Activated naive CD4-positive, alpha-beta T cell (primary cell): ENCODE measurements at regions not wholly inside any gene's neighbourhood (a gene's known extent, or its start where the extent isn't known, plus 50 kb on each side); places are given as distances from the start of the nearest gene placed in this dataset.

Experiments used
- DNase-seq, 4 experiments: peaks; one replicate each; lab custom pipeline; 2025; lab: John Stamatoyannopoulos, UW

DNA sequence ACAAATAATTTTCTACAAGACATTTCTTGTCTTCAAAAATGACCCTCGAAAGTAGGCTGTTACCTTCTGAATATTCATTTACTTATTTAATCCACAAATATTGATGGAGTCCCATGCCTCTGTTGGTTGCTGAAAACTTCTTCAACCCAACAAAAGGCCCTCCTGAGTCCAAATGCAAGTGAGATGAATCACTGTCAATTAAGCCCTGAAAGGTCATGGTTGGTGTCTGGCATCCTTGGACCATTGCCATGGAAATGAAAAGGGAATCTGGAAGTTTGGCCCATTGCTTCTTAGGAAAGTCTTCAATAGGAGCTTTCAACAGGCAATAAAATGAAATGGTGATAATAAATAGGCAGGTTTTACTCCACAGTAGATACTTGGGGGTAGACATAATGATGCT is 364.7 kb upstream of the DYNLRB2 start:
- DNase-seq, result no peak

DNA sequence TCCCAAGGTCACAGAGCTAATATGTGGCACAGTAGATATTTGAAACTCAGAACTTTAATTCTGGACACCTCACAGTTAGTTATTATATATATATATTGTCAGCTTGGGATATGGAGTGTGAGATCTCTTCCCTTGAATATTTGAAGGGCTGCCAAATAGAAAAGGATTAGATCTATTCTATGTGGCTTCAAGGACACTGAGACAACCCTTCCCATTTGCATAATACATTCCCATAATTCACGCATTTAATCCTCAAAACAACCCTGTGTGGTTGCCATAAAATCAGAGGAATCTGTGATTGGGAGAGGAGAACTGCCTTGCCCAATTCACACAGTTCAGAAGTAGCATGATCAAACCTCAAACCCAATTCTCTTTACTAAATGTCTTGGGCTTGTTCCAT is 365.8 kb upstream of the DYNLRB2 start:
- DNase-seq, result no peak

DNA sequence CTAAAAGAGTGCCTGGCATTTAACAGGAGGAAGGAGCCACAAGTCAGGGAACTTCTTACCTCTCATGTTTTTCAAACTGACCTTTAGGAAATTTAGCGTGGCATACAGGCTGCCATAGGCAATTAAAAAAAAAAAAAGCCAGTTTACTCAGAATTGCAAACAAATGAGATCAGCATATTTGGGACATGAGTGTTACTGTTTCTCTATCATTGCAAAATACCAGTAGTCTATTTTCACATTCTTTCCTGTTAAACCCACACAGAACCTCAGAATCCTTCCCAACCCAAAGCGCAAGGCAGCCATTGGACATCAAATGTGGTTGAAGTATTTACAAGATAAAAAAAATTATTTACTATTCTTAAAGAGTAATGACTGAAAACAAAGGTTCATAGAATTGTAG is 366.4 kb upstream of the DYNLRB2 start:
- DNase-seq, result no peak

DNA sequence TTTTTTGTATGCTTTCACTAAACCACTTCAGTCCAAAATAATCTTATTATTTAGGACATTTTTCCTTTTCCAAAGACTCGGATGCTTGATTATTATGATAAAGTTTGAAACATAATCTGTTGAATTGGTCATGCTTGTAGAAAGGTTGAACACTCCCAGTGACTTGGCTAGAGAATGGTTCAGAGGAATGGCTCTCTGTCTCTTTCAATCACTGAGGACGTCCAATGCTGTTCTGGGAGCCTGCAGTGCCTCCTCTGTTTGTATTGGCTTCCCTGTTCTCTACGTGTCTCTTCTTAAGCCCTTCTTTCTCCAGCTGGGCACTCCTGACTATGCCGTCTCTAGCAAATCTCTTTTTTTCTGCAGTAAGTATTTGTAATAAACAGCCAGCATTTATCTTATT is 369.0 kb upstream of the DYNLRB2 start:
- no peak for DNase-seq

DNA sequence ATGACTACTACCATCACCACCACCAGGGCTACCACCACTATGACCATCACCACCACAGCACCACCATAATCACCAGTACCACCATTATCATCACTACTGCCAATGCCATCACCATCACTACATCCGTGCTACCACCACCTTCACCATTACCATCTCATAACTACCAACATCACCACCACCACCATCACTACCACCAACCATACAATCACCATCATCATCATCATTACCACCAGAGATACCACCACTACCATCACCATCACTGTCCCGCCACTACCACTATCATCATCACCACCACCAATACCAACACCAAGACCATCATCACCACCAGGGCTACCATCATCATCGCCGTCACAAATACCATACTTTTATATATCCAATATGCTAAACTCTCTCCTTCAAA is 369.6 kb upstream of the DYNLRB2 start:
- no peak for DNase-seq

DNA sequence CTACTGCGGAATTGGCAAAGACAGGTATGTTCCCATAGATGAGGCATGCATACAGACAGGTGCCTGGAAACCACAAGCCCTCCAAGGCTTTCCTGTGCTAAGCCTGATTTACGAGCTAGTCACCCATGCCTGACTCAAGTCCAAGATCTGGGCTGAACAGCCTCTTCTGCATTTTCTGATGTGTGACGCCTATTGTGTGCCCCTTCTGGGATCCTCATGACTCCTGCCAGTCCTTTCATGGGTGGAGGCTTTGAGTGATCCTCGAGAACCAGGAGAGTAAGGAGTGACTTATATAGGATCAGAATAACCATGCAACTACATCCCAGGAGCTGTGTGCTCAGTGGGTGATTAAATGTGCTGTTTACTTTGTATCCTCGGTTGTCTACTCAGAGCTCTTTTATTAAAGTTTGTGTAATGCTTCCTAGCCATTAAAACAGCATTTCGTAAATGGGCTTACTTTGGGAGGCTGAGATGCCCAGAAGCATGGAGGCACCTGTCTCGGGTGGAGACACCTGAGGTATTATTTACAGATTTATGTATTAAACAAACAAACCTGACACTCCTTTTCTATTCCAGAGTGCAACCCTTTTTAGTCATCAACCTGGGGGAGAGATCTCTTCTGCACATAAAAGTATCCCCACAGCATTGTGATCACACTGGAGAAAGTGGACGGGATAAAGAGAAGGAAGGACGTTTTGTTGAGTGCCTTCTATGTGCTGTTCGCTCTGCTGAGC is 373.0 kb upstream of the DYNLRB2 start:
- no peak for DNase-seq

DNA sequence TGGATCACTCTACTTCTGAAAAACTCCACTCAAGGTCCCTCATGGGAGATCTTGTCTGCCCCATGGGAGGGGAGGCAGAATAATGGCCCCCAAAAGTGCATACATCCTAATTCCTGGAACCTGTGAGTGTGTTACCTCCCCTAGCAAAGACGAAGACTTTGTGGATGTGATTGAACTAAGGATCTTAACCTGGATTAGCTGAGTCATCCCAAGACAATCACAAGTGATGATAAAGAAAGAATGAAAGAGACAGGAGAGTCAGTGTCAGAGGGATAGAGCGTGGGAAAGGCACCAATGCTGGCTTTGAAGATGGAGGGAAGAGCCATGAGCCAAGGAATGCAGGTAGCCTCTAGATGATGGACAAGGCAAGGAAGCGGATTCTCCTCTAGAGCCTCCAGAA is 374.7 kb upstream of the DYNLRB2 start:
- DNase-seq, result no peak

DNA sequence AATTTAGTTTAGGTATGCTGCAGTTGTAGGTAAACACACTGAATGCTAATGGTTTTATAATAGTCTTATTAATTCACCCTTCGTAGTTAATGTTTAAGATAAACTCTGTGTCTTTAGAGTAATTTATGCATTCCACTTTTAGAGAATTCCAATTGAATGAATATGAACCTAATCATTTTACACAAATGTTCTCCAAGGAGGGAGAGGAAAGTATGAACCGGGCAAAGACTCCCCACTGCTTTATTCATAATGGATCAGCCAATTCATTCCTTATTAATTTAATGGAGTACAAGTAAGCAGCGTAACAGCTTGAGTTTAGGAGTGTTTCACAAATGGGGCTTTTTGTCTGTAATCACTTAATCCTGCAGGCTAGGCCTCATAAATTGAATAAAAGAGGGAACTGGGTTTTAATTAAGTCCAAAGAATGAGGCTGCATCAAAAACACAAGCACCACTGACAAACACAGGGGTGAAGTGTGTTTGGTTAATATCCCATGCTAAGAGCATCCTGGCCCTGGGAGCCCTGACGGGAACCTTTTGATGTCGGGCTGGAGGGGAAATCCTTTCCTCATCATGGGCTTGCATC is 375.7 kb upstream of the DYNLRB2 start:
- no peak for DNase-seq

DNA sequence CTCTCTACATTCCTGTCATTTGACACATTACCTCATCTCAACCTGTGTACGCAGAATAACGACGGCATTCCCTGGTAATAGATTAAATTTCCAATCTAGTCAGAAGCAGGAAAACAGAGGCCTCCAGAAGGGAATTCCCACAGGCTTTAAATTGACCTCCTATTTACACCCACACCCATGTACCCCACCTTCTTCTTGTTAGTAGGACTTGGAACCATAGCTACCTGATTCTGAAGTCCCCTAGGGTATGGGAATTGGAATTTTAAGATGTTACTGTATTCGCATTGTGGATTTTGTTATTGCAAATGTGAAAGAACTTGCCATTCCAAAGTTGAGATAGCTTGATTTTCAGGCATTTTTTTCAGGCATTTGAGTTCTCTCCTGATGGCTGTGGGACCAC is 377.5 kb upstream of the DYNLRB2 start:
- DNase-seq, result no peak

DNA sequence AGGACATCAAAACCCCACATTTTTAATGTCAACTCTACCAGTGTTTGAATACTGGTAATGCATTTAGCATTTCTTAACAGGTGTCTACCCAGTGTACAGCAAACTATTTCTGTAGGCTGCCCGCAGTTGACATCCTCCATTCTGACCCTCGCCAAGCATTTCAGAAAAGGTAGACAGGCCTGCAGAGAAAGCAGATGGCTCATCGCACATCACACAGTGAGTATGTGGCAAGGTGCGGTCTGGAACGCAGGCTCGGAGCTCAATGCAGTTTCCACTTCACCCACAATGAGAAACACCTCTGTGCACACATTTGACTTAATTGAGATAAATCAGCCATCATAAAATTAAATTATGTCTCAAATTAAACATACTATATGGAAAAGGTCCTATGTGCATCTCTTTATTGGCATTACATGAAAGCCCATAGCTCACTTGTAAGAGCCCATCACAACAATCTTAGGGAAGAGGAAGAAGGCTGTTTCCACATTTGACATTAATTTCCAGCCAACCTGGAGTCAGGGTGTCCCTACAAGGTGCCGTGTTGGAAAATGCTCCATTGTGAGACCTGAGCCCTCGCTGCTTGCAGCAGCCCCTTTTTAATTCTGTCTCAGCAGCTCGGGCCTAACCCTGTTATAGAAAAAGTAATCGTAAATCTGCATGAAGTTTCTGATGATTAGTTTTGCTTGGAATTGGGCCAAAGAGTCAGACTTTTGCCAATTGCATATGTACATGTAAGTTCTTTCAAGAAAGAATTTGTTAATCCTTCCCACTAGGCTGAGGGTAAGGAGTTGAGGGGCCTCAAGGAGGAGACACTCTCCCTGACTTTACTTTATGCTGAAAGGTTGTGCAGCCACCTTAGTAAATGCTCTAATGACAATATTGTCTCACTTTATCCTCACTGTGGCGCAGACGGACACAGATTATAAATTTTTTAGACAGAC is 378.7 kb upstream of the DYNLRB2 start:
- no peak for DNase-seq

DNA sequence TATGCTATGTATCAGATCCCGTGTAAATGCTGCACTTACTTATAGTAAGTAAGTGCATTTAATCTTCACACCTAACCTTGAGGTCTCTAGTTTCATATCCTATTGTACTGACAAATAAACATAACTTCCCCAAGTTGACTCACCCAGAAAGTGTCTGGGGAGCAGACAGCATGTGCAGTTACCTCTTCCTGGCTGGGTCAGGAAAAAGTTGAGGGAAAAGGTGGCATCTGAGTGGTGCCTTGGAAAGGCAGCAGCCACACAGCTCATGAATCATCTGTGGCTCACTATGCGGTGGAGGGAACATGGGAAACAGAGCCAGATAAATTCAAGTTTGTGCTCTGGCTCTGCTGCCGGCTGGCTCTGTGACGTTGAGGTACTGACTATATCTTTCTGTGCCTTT is 382.0 kb upstream of the DYNLRB2 start:
- DNase-seq, result no peak

DNA sequence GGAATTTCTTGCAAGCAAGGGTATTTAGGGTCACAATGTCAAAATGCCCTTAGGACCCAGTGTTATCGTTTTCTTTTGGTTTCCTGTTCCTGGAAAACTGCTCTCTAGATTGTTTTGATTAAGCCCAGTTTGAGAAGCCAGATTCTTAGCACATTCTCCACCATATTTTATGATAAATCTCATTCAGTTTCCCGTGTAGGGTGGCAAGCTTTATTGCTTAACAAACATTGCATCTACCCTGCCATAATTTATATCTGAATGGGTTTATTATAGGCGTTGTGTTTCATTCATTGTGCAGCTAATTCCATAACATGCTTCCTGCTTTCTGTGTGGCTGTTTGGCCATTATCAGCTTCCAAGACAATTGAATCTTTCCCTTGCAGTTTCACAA is 389.1 kb upstream of the DYNLRB2 start:
- DNase-seq, result no peak

DNA sequence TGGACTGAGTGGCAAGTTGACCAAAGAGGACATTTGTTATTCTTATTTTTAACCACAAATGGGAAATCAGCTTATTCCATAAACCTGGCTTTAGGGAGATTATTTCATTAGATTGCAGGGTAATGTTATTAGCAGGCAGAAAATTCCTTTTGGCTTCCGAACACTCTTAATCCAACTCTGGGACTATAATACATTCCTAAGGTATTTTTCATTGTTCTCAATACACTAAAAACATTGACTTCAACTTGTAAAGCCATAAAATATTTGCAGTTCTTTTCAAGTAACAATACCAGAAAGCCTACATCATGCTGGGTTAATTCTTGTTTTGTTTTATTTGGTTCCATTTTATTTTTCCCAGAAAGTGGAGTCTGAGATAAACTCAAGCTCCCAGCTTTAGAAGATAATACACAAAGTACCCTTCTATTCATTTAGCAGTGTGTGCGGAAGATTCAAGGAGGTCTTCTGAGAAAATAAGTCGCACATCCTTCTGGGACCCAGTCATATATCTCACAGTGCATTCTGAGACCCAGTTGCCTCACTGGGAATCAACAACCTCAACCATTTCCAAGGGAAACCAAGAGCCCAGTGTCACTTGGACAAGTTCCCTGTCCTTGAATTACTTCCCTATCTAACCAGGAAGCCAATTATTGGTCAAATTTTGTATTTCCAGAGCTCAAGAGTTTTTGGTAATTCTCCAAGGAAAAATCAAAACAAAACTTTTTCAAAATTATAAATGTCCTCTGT is 389.6 kb upstream of the DYNLRB2 start:
- DNase-seq, result no peak

DNA sequence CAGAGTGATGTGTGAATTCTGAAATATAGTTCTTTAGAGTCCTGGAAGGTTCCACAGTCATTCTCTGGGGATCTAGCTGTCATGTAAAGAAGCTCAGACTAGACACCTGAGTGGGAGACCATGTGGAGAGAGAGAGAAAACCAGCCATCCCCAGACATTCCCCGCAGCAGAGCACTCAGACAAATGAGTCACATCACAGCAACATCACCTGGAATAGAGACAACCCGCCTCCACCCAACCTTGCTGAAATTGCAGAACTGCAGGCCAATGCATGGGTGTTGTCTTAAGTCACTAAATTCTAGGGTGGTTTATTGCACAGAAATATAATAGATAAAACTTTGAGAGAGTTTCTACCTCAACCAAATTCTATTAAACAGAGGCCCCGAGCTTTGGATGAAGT is 392.0 kb upstream of the DYNLRB2 start:
- DNase-seq, result no peak

DNA sequence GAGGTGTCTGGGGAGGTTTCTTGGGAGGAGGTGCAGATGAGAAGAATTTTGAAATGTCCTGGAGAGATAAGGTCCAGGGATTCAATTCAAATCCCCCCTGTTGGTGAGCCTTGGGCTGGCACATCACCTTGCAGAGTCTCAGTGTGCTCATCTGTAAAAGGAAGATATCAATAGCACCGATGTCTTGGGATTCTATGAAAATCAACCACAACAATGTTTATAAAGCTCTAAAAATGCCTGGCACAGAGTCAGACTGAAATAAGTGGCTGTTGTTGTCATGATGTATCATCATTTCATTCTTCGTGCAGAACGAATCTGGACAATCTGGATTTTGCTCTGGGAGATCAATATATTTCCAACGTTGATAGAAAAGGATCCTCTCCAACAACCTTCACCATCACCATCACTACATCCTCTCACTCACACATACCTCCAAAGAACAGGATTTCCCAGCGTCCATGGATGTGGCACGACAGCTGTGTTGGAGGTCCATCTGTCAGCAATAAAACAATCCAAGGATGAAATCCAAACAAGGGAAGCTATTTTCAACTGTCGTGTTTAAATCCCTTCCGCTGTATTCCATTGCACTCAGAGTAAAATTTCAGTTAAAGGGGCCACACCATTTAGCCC is 393.7 kb upstream of the DYNLRB2 start:
- DNase-seq, result no peak

DNA sequence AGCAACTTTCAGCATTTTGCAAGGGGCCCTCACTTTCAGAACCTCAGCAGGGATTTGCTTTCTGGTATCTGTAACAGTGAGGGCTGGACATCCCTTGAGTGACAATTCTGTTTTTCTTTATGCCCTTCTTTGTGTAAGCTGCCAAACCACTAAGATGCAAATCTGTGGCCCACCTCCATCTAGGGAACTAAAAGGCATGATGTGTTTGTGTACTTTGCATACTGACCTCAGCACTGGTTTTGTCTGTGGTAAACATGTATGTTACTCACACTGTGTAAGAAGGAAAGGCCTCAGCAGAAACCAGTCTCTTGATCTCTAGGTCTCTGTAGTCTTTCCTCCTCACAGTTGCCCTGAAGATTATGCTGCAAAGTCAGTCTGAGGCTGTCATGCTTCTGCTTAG is 396.6 kb upstream of the DYNLRB2 start:
- DNase-seq, result no peak

DNA sequence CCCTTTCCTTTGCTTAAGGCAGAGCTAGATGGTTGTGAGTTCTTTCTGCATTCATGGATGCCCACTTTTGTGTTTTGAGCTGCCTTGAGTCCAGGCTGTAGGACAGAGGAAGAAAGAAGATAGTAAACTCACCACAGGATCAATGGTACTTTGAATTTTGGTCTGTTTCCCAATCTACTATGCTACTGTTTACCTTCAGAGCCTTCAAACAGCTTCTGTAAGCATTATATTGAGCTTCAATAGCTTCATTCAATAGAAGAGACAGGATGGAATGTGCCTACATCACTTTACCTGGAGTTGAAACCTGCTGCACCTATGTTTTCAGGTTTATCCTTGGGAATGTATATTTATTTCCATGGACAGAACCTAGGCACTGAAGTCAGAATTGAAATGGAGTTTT is 397.9 kb upstream of the DYNLRB2 start:
- no peak for DNase-seq

DNA sequence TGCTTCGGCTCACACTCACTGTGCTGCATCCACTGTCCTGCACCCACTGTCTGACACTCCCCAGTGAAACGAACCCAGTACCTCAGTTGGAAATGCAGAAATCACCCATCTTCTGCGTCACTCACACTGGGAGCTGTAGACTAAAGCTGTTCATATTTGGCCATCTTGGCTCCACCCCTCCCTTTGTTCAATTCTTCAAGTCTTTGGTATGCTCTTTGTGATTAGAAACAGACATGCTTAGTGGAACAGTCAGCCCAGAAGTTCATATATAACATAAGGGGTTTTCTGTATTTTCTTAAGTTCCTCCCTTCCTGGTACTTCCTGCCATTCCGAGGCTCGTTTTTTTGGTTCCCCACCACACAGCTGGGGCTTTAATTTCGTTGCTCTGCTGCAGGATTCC is 398.5 kb upstream of the DYNLRB2 start:
- DNase-seq, result no peak

DNA sequence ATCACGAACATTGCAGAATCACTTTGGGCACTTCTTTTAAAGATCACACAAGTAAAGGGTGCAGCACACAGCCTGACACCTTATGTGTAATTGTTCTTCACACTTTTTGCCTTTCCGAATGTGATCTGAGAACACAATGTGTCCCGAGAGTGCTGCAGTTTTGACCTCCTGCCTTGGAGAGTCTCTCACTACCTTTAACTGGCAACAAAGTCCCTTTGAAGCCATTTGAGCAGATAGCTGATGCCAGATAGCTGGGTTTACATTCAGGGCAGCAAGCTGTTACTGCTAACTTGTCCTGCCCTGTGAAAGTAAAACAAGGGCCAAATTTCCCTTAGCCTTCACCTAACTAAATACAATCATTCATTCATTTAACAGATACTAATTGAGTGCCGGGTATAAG is 411.0 kb upstream of the DYNLRB2 start:
- DNase-seq, result no peak

DNA sequence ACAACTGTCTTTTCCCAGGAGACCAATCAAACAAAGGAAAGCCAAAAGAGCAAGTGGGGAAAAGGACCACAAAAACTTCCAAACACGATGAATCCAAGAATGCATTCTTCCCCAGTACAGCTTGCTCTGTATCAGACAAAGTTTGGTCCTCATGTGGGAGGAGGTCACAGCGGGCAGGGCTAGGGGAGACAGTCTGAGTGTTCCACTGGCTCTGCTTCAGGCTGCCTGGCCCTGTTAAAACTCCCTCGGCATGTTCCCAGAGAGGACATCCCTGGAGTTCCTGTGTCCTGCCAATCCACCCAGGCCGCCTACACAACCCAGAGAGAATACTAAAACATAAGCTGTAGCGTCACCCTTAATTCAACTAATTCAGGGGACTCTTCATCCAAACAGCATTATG is 415.1 kb upstream of the DYNLRB2 start:
- no peak for DNase-seq

DNA sequence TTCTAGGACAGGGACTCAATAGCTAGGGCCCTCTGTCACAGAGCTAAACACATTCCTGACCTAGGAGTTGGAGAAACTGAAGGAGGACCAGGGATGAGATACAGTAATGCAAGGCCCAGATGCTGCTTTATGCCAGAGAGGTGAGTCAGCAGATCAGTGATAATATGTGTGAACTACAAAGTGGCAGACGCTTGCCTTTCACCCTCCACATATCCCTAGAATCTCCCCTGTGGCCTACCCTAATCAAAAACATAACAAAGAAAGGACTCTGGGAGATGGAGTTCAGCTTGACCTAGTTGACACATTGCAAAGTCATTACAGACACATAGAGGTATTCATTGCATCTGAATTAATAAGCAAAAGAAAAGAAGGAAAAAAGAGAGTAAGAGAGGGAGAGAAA is 417.6 kb upstream of the DYNLRB2 start:
- DNase-seq, result no peak

DNA sequence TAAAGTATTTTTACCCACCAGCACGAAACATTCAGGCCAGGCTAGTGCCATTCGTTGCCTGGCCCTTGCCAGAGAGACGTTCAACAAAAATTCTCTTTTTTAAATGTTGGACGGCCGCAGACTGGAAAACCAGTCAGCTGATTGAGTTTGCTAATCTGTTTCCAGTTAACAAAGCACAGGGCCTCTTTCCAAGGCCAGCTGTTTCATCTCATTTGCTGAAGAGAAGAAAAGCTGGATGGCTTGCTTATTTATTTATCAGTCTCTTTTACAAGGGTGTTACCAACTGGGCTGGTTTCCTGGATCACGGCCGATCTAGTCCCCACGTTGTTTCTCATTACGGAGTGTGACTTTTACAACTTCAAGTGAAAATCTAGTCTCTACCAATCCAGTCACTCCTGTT is 418.7 kb upstream of the DYNLRB2 start:
- no peak for DNase-seq
